ENCODE measurements at regions not wholly inside any gene's neighbourhood (a gene's known extent, or its start where the extent isn't known, plus 50 kb on each side); places are given as distances from the start of the nearest gene placed in this dataset.

DNA sequence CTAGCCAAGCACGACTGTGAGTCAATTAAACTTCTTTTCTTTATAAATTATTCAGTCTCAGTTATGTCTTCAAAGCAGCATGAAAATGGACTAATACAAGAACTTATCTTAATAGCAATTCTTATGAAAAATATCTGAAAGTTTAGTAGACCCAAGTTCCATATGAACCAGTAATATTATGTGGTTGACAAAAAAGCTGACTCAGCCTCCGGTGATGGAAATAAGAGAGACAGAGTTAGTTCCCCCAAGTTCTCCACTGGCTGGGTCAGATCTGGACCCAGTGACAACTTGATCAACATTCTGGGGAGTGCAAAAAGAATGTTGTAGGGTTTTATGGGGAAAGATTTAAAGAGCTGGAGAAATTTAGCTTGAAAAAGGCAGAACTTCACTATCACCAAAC, 72.5 kb upstream of the DNAH14 start:
- H3K4ac ChIP-seq (ENCODE audit: low read depth, low read length) = no peak overlapping the region
- H2BK15ac ChIP-seq (replicated peaks; ENCODE audit: low read depth) = no peak overlapping the region
- H3K27me3 ChIP-seq (ENCODE audit: insufficient read depth, low read length, poor library complexity) = no peaks in the 10 kb centered on the region
- no CpG with 5 or more reads among the region's 2 CpGs for WGBS (ENCODE audit: extremely low coverage, insufficient coverage, low lambda C conversion rate)
- no peaks in the 10 kb centered on the region for H3K79me1 ChIP-seq (ENCODE audit: low read length)
- no peak overlapping the region for H3K4me3 ChIP-seq (ENCODE audit: low read length)
- H3K56ac ChIP-seq (ENCODE audit: low read length) = no peak overlapping the region
- H3K4me2 ChIP-seq (ENCODE audit: low read length) = no peak overlapping the region
- no peaks in the 10 kb centered on the region for H3K79me2 ChIP-seq (ENCODE audit: control insufficient read depth, insufficient read depth, low read length)
- H3K23ac ChIP-seq (ENCODE audit: low read length) = no peak overlapping the region
- no peak overlapping the region for H2BK5ac ChIP-seq (ENCODE audit: low read length)
- H3K9ac ChIP-seq (ENCODE audit: low read length) = no peak overlapping the region
- no peak overlapping the region for H4K8ac ChIP-seq (ENCODE audit: low read depth, low read length)
- no peak overlapping the region for H3K18ac ChIP-seq (ENCODE audit: low read length)
- no peaks in the 10 kb centered on the region for H3K4me1 ChIP-seq (ENCODE audit: control insufficient read depth, low read depth, low read length)
- H3K27ac ChIP-seq (ENCODE audit: low read depth, low read length) = no peak overlapping the region
- H3K36me3 ChIP-seq (ENCODE audit: control insufficient read depth, insufficient read depth, low read length) = no peaks in the 10 kb centered on the region
- H4K5ac ChIP-seq (ENCODE audit: low read length) = no peak overlapping the region
- H2AK5ac ChIP-seq (ENCODE audit: low read length) = no peak overlapping the region
- DNase-seq = no peak
- no peak overlapping the region for H2BK120ac ChIP-seq (ENCODE audit: low read depth, low read length)

DNA sequence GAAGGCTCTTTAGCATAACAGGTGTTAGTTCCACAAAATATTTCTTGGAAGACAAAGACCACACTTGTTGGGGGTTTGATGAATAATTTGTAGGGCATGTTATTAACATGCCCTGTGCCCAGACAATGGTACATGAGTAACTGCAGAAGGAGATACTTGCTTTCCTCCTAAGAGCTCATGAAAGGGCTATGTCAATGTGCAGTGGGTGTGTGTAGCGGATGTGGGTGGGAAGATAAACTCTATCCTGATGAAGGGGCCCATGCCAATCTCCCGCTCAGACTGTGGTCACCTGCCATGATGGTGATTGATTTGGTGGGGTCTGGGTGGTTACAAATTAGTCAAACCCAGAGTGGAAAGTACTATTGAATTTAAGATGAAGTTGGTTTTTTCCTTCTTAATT, 69.8 kb upstream of the DNAH14 start:
- no peak for DNase-seq
- no CpG with 5 or more reads among the region's 2 CpGs for WGBS (ENCODE audit: extremely low coverage, insufficient coverage, low lambda C conversion rate)

GRCh38 chr1:224860488-224861338, 68.8 kb upstream of the DNAH14 start:
- Histone ChIP-seq H3K27ac (ENCODE audit: low read depth, low read length) (no peak overlapping the region), H4K8ac (ENCODE audit: low read depth, low read length) (no peak overlapping the region), H3K4me3 (ENCODE audit: low read length) (no peak overlapping the region), H3K4me2 (ENCODE audit: low read length) (no peak overlapping the region), H3K36me3 (ENCODE audit: control insufficient read depth, insufficient read depth, low read length) (no peaks in the 10 kb centered on the region), H3K9ac (ENCODE audit: low read length) (no peak overlapping the region), H4K5ac (ENCODE audit: low read length) (no peak overlapping the region), H2BK15ac (replicated peaks; ENCODE audit: low read depth) (no peak overlapping the region), H3K56ac (ENCODE audit: low read length) (no peak overlapping the region), H3K23ac (ENCODE audit: low read length) (no peak overlapping the region), H3K27me3 (ENCODE audit: insufficient read depth, low read length, poor library complexity) (no peaks in the 10 kb centered on the region), H3K79me1 (ENCODE audit: low read length) (no peaks in the 10 kb centered on the region), H3K4ac (ENCODE audit: low read depth, low read length) (no peak overlapping the region), H3K18ac (ENCODE audit: low read length) (no peak overlapping the region), H3K4me1 (ENCODE audit: control insufficient read depth, low read depth, low read length) (no peaks in the 10 kb centered on the region), H2BK5ac (ENCODE audit: low read length) (no peak overlapping the region), H3K79me2 (ENCODE audit: control insufficient read depth, insufficient read depth, low read length) (no peaks in the 10 kb centered on the region), H2BK120ac (ENCODE audit: low read depth, low read length) (no peak overlapping the region), H2AK5ac (ENCODE audit: low read length) (no peak overlapping the region)
- WGBS (ENCODE audit: extremely low coverage, insufficient coverage, low lambda C conversion rate) = no CpG with 5 or more reads among the region's 6 CpGs
- no peak for DNase-seq

More for the DNA sequence above, 69.8 kb upstream of the DNAH14 start:
- no peak overlapping the region for H3K27ac ChIP-seq (ENCODE audit: low read depth, low read length)
- no peak overlapping the region for H3K56ac ChIP-seq (ENCODE audit: low read length)
- H3K4me1 ChIP-seq (ENCODE audit: control insufficient read depth, low read depth, low read length) = no peaks in the 10 kb centered on the region
- H3K4me3 ChIP-seq (ENCODE audit: low read length) = no peak overlapping the region
- no peaks in the 10 kb centered on the region for H3K36me3 ChIP-seq (ENCODE audit: control insufficient read depth, insufficient read depth, low read length)
- no peak overlapping the region for H2BK15ac ChIP-seq (replicated peaks; ENCODE audit: low read depth)
- no peak overlapping the region for H4K5ac ChIP-seq (ENCODE audit: low read length)
- no peak overlapping the region for H3K23ac ChIP-seq (ENCODE audit: low read length)
- no peak overlapping the region for H3K4me2 ChIP-seq (ENCODE audit: low read length)
- H3K4ac ChIP-seq (ENCODE audit: low read depth, low read length) = no peak overlapping the region
- no peak overlapping the region for H2AK5ac ChIP-seq (ENCODE audit: low read length)
- no peak overlapping the region for H4K8ac ChIP-seq (ENCODE audit: low read depth, low read length)
- H3K79me2 ChIP-seq (ENCODE audit: control insufficient read depth, insufficient read depth, low read length) = no peaks in the 10 kb centered on the region
- no peak overlapping the region for H2BK5ac ChIP-seq (ENCODE audit: low read length)
- no peak overlapping the region for H3K18ac ChIP-seq (ENCODE audit: low read length)
- H3K9ac ChIP-seq (ENCODE audit: low read length) = no peak overlapping the region
- H3K79me1 ChIP-seq (ENCODE audit: low read length) = no peaks in the 10 kb centered on the region
- no peaks in the 10 kb centered on the region for H3K27me3 ChIP-seq (ENCODE audit: insufficient read depth, low read length, poor library complexity)
- no peak overlapping the region for H2BK120ac ChIP-seq (ENCODE audit: low read depth, low read length)

- no peak overlapping the region for H4K8ac ChIP-seq (ENCODE audit: low read depth, low read length)
- no peaks in the 10 kb centered on the region for H3K27me3 ChIP-seq (ENCODE audit: insufficient read depth, low read length, poor library complexity)
- H2AK5ac ChIP-seq (ENCODE audit: low read length) = no peak overlapping the region
- no peak overlapping the region for H3K4me2 ChIP-seq (ENCODE audit: low read length)
- H2BK5ac ChIP-seq (ENCODE audit: low read length) = no peak overlapping the region
- no CpG with 5 or more reads among the region's 4 CpGs for WGBS (ENCODE audit: extremely low coverage, insufficient coverage, low lambda C conversion rate)
- no peak overlapping the region for H4K5ac ChIP-seq (ENCODE audit: low read length)
- no peak overlapping the region for H3K4me3 ChIP-seq (ENCODE audit: low read length)
- H3K23ac ChIP-seq (ENCODE audit: low read length) = no peak overlapping the region
- no peaks in the 10 kb centered on the region for H3K79me1 ChIP-seq (ENCODE audit: low read length)
- no peak overlapping the region for H3K18ac ChIP-seq (ENCODE audit: low read length)
- no peak overlapping the region for H3K4ac ChIP-seq (ENCODE audit: low read depth, low read length)
- no peaks in the 10 kb centered on the region for H3K79me2 ChIP-seq (ENCODE audit: control insufficient read depth, insufficient read depth, low read length)
- H2BK15ac ChIP-seq (replicated peaks; ENCODE audit: low read depth) = no peak overlapping the region
- no peak overlapping the region for H3K27ac ChIP-seq (ENCODE audit: low read depth, low read length)
- no peak overlapping the region for H2BK120ac ChIP-seq (ENCODE audit: low read depth, low read length)
- DNase-seq = no peak
- H3K4me1 ChIP-seq (ENCODE audit: control insufficient read depth, low read depth, low read length) = no peaks in the 10 kb centered on the region
- no peaks in the 10 kb centered on the region for H3K36me3 ChIP-seq (ENCODE audit: control insufficient read depth, insufficient read depth, low read length)
- H3K9ac ChIP-seq (ENCODE audit: low read length) = no peak overlapping the region
- H3K56ac ChIP-seq (ENCODE audit: low read length) = no peak overlapping the region
Observed at GRCh38 chr1:224861339-224861716, 68.1 kb upstream of the DNAH14 start.

DNA sequence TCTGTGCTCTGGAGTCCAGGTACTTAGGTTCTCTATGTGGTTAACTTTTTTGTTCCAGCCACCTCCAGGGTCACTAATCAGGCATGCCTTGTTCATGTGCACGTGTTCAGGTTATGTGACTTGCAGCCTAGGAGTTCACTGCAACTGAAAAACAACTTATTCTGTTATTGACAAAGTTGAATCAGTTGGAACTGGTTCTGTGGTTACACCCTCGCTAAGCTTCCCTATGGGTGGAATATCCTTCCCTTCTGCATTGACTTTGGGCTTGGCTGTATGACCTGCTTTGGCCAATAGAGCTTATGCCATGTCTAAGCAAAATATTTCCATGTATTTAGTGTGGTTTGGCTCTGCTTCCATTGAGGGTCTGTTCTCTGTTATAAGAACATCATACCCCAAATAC, 66.0 kb upstream of the DNAH14 start:
- no peak overlapping the region for H3K27ac ChIP-seq (ENCODE audit: low read depth, low read length)
- H3K18ac ChIP-seq (ENCODE audit: low read length) = no peak overlapping the region
- H4K5ac ChIP-seq (ENCODE audit: low read length) = no peak overlapping the region
- no peak overlapping the region for H3K56ac ChIP-seq (ENCODE audit: low read length)
- H3K4me2 ChIP-seq (ENCODE audit: low read length) = no peak overlapping the region
- H2BK120ac ChIP-seq (ENCODE audit: low read depth, low read length) = no peak overlapping the region
- no peaks in the 10 kb centered on the region for H3K79me2 ChIP-seq (ENCODE audit: control insufficient read depth, insufficient read depth, low read length)
- whole genome bisulfite sequencing (ENCODE audit: extremely low coverage, insufficient coverage, low lambda C conversion rate) = no CpG with 5 or more reads among the region's 2 CpGs
- no peak overlapping the region for H2AK5ac ChIP-seq (ENCODE audit: low read length)
- no peaks in the 10 kb centered on the region for H3K36me3 ChIP-seq (ENCODE audit: control insufficient read depth, insufficient read depth, low read length)
- no peaks in the 10 kb centered on the region for H3K79me1 ChIP-seq (ENCODE audit: low read length)
- H2BK5ac ChIP-seq (ENCODE audit: low read length) = no peak overlapping the region
- no peak overlapping the region for H2BK15ac ChIP-seq (replicated peaks; ENCODE audit: low read depth)
- no peak overlapping the region for H3K4me3 ChIP-seq (ENCODE audit: low read length)
- no peak for DNase-seq
- no peaks in the 10 kb centered on the region for H3K4me1 ChIP-seq (ENCODE audit: control insufficient read depth, low read depth, low read length)
- H3K23ac ChIP-seq (ENCODE audit: low read length) = no peak overlapping the region
- H3K27me3 ChIP-seq (ENCODE audit: insufficient read depth, low read length, poor library complexity) = no peaks in the 10 kb centered on the region
- H3K4ac ChIP-seq (ENCODE audit: low read depth, low read length) = no peak overlapping the region
- H4K8ac ChIP-seq (ENCODE audit: low read depth, low read length) = no peak overlapping the region
- no peak overlapping the region for H3K9ac ChIP-seq (ENCODE audit: low read length)

DNA sequence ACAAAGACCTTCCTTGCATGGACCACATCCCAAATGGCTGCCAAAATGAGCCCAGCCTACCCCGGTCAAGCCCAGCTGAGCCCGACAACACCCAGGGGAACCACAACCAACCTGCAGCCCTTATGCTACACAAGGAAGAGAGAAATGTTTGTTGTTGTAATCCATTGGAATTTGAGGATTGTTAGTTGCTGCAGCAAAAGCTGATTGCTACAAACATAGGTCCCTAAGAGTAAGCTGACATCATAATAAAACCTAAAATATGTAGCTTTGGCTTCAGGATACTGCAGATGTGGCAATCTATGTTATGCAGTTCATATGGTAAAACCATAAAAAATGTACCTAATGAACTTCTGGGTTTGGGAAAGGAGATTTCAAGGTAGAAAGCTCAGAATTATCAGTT, 65.5 kb upstream of the DNAH14 start:
- Histone ChIP-seq H4K5ac (ENCODE audit: low read length) (no peak overlapping the region), H2AK5ac (ENCODE audit: low read length) (no peak overlapping the region), H3K27me3 (ENCODE audit: insufficient read depth, low read length, poor library complexity) (no peaks in the 10 kb centered on the region), H3K4me1 (ENCODE audit: control insufficient read depth, low read depth, low read length) (no peaks in the 10 kb centered on the region), H3K4me2 (ENCODE audit: low read length) (no peak overlapping the region), H3K36me3 (ENCODE audit: control insufficient read depth, insufficient read depth, low read length) (no peaks in the 10 kb centered on the region), H3K23ac (ENCODE audit: low read length) (no peak overlapping the region), H3K79me2 (ENCODE audit: control insufficient read depth, insufficient read depth, low read length) (no peaks in the 10 kb centered on the region), H2BK120ac (ENCODE audit: low read depth, low read length) (no peak overlapping the region), H2BK5ac (ENCODE audit: low read length) (no peak overlapping the region), H3K79me1 (ENCODE audit: low read length) (no peaks in the 10 kb centered on the region), H3K4me3 (ENCODE audit: low read length) (no peak overlapping the region), H3K18ac (ENCODE audit: low read length) (no peak overlapping the region), H2BK15ac (replicated peaks; ENCODE audit: low read depth) (no peak overlapping the region), H4K8ac (ENCODE audit: low read depth, low read length) (no peak overlapping the region), H3K27ac (ENCODE audit: low read depth, low read length) (no peak overlapping the region), H3K4ac (ENCODE audit: low read depth, low read length) (no peak overlapping the region), H3K9ac (ENCODE audit: low read length) (no peak overlapping the region), H3K56ac (ENCODE audit: low read length) (no peak overlapping the region)
- no CpG with 5 or more reads among the region's 2 CpGs for WGBS (ENCODE audit: extremely low coverage, insufficient coverage, low lambda C conversion rate)
- no peak for DNase-seq
